T1000 (cell line): ENCODE measurements at regions not wholly inside any gene's neighbourhood (a gene's known extent, or its start where the extent isn't known, plus 50 kb on each side); places are given as distances from the start of the nearest gene placed in this dataset.

ENCODE experiments used
- DNase-seq: peaks from one replicate; lab custom pipeline; 2025; ENCODE audit warnings: mixed read lengths; lab: John Stamatoyannopoulos, UW

- no peak for DNase-seq
Observed at GRCh38 chr18:44061438-44061837, 619.2 kb upstream of the SETBP1 start.

GRCh38 chr18:44062345-44062744 is 618.3 kb upstream of the SETBP1 start:
- no peak for DNase-seq

- DNase-seq = no peak
Observed at GRCh38 chr18:44065206-44065605, 615.5 kb upstream of the SETBP1 start.

- DNase-seq = no peak
Observed at GRCh38 chr18:44066541-44066940, 614.1 kb upstream of the SETBP1 start.

GRCh38 chr18:44067186-44067585 is 613.5 kb upstream of the SETBP1 start:
- DNase-seq = no peak

- no peak for DNase-seq
Observed at GRCh38 chr18:44075038-44075437, 605.6 kb upstream of the SETBP1 start.

GRCh38 chr18:44079606-44080005 is 601.1 kb upstream of the SETBP1 start:
- no peak for DNase-seq

- DNase-seq = no peak
Observed at GRCh38 chr18:44080054-44080453, 600.6 kb upstream of the SETBP1 start.

GRCh38 chr18:44089732-44090131 is 591.0 kb upstream of the SETBP1 start:
- DNase-seq = no peak

- no peak for DNase-seq
Observed at GRCh38 chr18:44090453-44090852, 590.2 kb upstream of the SETBP1 start.

GRCh38 chr18:44093253-44093652 is 587.4 kb upstream of the SETBP1 start:
- no peak for DNase-seq

GRCh38 chr18:44096016-44096415 is 584.7 kb upstream of the SETBP1 start:
- DNase-seq = no peak

- no peak for DNase-seq
Observed at GRCh38 chr18:44098551-44099098, 582.1 kb upstream of the SETBP1 start.

- DNase-seq = no peak
Observed at GRCh38 chr18:44107187-44107586, 573.5 kb upstream of the SETBP1 start.

GRCh38 chr18:44111337-44111736 is 569.4 kb upstream of the SETBP1 start:
- no peak for DNase-seq

GRCh38 chr18:44117821-44118220 is 562.9 kb upstream of the SETBP1 start:
- DNase-seq = no peak

GRCh38 chr18:44119607-44120006 is 561.1 kb upstream of the SETBP1 start:
- no peak for DNase-seq

GRCh38 chr18:44123743-44124142 is 556.9 kb upstream of the SETBP1 start:
- no peak for DNase-seq

GRCh38 chr18:44125446-44125845 is 555.2 kb upstream of the SETBP1 start:
- no peak for DNase-seq

- DNase-seq = no peak
Observed at GRCh38 chr18:44126598-44126997, 554.1 kb upstream of the SETBP1 start.

- DNase-seq = no peak
Observed at GRCh38 chr18:44128365-44128764, 552.3 kb upstream of the SETBP1 start.

GRCh38 chr18:44130376-44130942 is 550.2 kb upstream of the SETBP1 start:
- DNase-seq = no peak

GRCh38 chr18:44133483-44133882 is 547.2 kb upstream of the SETBP1 start:
- no peak for DNase-seq

- no peak for DNase-seq
Observed at GRCh38 chr18:44134447-44134846, 546.2 kb upstream of the SETBP1 start.
